ENCODE measurements at regions not wholly inside any gene's neighbourhood (a gene's known extent, or its start where the extent isn't known, plus 50 kb on each side); places are given as distances from the start of the nearest gene placed in this dataset.

DNA sequence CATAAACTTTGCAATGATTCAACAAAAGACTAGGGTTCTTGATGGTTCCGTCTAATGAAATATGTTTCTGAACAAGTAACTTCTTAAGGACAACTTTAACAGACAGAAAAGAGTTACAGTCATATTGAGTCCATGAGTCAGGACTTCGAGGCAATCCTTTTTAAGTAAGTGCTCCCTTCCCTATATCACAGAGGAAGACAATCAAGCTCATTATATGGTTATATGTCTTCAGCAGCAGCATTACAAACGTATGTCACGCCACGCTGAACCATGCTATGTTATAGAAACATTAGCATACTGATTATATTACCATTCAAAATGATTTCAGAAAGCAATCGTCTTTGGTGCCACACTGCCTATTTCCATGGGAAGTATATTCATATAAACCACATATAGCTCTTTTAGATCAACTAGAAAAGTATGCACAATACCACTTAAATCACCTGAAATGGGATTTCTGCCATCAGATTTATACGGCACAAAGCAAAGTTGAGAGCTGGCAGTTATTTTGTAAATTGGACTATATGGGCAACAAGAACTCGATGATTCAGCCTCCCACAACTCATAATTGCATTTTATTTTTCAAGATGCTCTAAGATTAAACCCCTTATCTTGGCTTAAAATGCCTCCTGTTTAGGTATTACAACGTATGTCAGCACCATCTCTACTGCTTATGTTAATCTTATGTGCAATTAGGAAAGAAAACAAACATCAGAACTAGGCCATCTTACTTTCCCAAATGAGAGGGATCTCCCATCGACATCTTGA lies 111.3 kb upstream of the SAMSN1 start:
- H3K27me3 ChIP-seq (ENCODE audit: insufficient read depth, low read length) = no peaks in the 10 kb centered on the region
- H3K18ac ChIP-seq (ENCODE audit: insufficient read length, low read depth, low read length) = no peak overlapping the region
- H3K14ac ChIP-seq (ENCODE audit: insufficient read depth, low read length) = no peak overlapping the region
- H3K9ac ChIP-seq (ENCODE audit: extremely low read depth, insufficient read length, low read length) = no peak overlapping the region
- no peaks in the 10 kb centered on the region for H3K23me2 ChIP-seq (ENCODE audit: insufficient read length, low read depth, low read length, poor library complexity, severe bottlenecking)
- H2BK15ac ChIP-seq (ENCODE audit: low read depth, low read length) = no peak overlapping the region
- Mint-ChIP-seq H3K4me3 (no peak overlapping the region), H3K4me1 (no peaks in the 10 kb centered on the region), H3K27ac (no peak overlapping the region), H3K36me3 (ENCODE audit: insufficient read depth in 1 of 3, low read depth in 3 of 3) (no peaks in the 10 kb centered on the region), H3K27me3 (ENCODE audit: low read depth) (no peaks in the 10 kb centered on the region), H3K9me3 (no peaks in the 10 kb centered on the region)
- no CpG with 5 or more reads among the region's 10 CpGs for WGBS (ENCODE audit: extremely low coverage, insufficient read length, low lambda C conversion rate)
- H3K4me1 ChIP-seq (ENCODE audit: insufficient read depth, low read length) = no peaks in the 10 kb centered on the region
- no peaks in the 10 kb centered on the region for H3K79me1 ChIP-seq (ENCODE audit: insufficient read depth, low read depth, low read length, poor library complexity, severe bottlenecking)
- no peak overlapping the region for H3K27ac ChIP-seq (ENCODE audit: insufficient read length, low read depth, low read length)
- TF ChIP-seq, protein P1, sequence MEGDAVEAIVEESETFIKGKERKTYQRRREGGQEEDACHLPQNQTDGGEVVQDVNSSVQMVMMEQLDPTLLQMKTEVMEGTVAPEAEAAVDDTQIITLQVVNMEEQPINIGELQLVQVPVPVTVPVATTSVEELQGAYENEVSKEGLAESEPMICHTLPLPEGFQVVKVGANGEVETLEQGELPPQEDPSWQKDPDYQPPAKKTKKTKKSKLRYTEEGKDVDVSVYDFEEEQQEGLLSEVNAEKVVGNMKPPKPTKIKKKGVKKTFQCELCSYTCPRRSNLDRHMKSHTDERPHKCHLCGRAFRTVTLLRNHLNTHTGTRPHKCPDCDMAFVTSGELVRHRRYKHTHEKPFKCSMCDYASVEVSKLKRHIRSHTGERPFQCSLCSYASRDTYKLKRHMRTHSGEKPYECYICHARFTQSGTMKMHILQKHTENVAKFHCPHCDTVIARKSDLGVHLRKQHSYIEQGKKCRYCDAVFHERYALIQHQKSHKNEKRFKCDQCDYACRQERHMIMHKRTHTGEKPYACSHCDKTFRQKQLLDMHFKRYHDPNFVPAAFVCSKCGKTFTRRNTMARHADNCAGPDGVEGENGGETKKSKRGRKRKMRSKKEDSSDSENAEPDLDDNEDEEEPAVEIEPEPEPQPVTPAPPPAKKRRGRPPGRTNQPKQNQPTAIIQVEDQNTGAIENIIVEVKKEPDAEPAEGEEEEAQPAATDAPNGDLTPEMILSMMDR (conservative IDR thresholded peaks at IDR 0.05) = no peak
- no peaks in the 10 kb centered on the region for H4K20me1 ChIP-seq (ENCODE audit: control insufficient read depth, insufficient read depth, insufficient read length)
- H2BK120ac ChIP-seq (ENCODE audit: low read depth, low read length, poor library complexity, severe bottlenecking) = no peak overlapping the region
- no peak overlapping the region for H2BK5ac ChIP-seq (ENCODE audit: insufficient read length, low read length)
- no peaks in the 10 kb centered on the region for H3K79me2 ChIP-seq (ENCODE audit: insufficient read depth, low read length)
- no peak overlapping the region for H4K5ac ChIP-seq (ENCODE audit: insufficient read length, low read depth, low read length)
- H3K9me3 ChIP-seq (ENCODE audit: control insufficient read depth, low read depth, low read length) = no peaks in the 10 kb centered on the region
- H2BK20ac ChIP-seq (ENCODE audit: low read depth, low read length, poor library complexity, severe bottlenecking) = no peak overlapping the region
- no peak overlapping the region for H2AK5ac ChIP-seq (ENCODE audit: insufficient read length, low read length)
- H3T11ph ChIP-seq (ENCODE audit: low read length) = no peak overlapping the region
- no peak overlapping the region for H3K4me2 ChIP-seq (ENCODE audit: insufficient read depth, insufficient read length, low read length)
- H3K56ac ChIP-seq (ENCODE audit: insufficient read length, low read depth, low read length) = no peak overlapping the region
- H3K4ac ChIP-seq (ENCODE audit: low read depth, low read length) = no peak overlapping the region
- H3K23ac ChIP-seq (ENCODE audit: insufficient read length, low read depth, low read length) = no peak overlapping the region
- no peak overlapping the region for H2AFZ ChIP-seq (ENCODE audit: low read length)
- H4K8ac ChIP-seq (replicated peaks; ENCODE audit: insufficient read length, low read depth, low read length) = no peak overlapping the region
- H4K91ac ChIP-seq (ENCODE audit: insufficient read length, low read depth, low read length) = no peak overlapping the region
- no peak overlapping the region for H2BK12ac ChIP-seq (ENCODE audit: insufficient read length, low read depth, low read length)
- DNase-seq = no peak

All from H9 (cell line).